ENCODE measurements at regions not wholly inside any gene's neighbourhood (a gene's known extent, or its start where the extent isn't known, plus 50 kb on each side); places are given as distances from the start of the nearest gene placed in this dataset.

- DNase-seq (ENCODE audit: extremely low read depth, low read depth) = no peak
These were observed 396.7 kb downstream of the RFC3 start for GRCh38 chr13:34214686-34215085.

GRCh38 chr13:34216256-34216655, 398.3 kb downstream of the RFC3 start:
- DNase-seq (ENCODE audit: extremely low read depth, low read depth) = no peak

GRCh38 chr13:34217343-34218025, 399.5 kb downstream of the RFC3 start:
- no peak for DNase-seq (ENCODE audit: extremely low read depth, low read depth)

- no peak for DNase-seq (ENCODE audit: extremely low read depth, low read depth)
These were observed 406.0 kb downstream of the RFC3 start for GRCh38 chr13:34223984-34224383.

GRCh38 chr13:34224877-34225276, 406.9 kb downstream of the RFC3 start:
- no peak for DNase-seq (ENCODE audit: extremely low read depth, low read depth)

GRCh38 chr13:34230271-34230670, 412.3 kb downstream of the RFC3 start:
- no peak for DNase-seq (ENCODE audit: extremely low read depth, low read depth)

DNA sequence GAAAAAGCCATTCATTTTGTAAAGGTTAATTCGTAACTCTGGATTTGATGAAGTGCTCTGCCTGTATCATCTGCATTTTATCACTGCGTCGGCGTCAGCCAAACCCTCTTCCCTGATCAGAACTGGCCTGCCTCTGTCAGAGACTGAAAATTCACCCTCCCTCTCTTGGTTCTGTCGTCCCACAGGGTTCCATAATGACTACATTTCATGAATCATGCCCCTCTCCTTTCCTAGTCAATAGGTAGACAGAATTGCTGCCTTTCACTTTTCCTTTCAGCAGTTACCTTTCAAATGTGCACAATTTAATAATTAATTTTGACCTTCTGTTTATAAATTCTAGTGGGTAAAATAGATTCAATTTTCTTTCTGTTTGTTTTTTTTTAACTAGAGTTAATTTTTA, 423.4 kb downstream of the RFC3 start:
- no peak for DNase-seq (ENCODE audit: extremely low read depth, low read depth)

DNA sequence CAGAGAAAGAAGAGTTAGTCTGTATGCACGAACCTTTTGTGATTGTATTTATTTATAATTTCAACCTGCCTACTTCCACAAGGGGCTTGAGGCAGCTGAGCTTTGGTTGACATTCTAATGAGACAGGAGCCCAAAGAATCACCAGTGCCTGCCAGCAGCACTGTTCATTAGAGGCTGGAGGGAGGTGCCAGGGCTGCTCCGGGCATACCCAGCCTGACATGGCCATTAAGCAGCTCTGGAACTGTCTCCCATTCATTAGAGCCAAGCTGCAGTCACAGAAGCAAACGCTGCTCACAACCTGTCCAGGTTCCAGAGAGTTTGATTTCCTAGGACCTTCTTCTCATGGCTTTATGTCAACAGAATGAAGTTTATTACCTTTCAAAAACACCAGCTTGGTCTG, 425.5 kb downstream of the RFC3 start:
- DNase-seq (ENCODE audit: extremely low read depth, low read depth) = no peak

DNA sequence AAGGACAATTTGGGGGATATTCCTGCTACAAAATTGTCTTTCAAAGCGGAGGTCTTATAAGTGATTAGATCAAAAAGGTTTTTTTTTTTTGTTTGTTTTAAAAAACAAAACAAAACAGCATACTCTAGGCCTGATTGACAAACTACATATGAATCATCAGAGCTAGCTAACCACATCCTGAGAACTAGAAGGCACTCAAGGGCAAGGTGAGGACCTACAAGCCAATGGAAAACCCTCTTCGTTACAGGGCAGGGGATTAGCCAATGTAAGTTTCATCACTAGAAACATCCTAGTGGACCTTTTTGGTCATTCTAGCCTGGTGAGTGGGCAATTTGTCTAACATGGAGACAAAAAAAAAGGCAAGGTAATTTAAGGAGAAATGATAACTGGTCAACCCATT, 428.6 kb downstream of the RFC3 start:
- no peak for DNase-seq (ENCODE audit: extremely low read depth, low read depth)

GRCh38 chr13:34247596-34247995, 429.6 kb downstream of the RFC3 start:
- no peak for DNase-seq (ENCODE audit: extremely low read depth, low read depth)

- DNase-seq (ENCODE audit: extremely low read depth, low read depth) = no peak
These were observed 431.6 kb downstream of the RFC3 start for GRCh38 chr13:34249546-34250039.

DNA sequence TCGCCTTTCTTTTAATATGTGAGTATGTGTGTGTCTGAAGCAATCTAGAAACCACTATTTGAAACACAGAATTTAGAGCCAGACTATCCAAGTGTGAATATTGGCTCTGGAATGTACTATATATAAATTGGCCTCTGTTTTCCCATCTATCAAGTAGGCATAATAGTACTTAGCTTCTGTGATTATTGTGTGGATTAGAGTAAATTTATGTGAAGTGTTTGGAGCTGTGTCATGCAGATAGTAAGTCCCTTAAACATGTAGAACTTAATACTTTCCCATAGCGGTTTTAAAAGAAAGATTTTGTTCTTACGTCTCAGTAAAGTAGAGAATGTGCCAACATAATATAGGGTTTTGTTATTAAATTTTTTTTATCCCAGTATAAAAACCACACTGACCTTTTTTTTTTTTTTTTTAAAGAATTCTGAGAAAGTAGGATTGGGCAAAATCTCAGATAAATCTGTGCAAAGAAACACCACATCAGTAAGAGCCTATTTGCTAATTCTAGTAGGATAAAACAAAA, 432.3 kb downstream of the RFC3 start:
- DNase-seq (ENCODE audit: extremely low read depth, low read depth) = no peak

- DNase-seq (ENCODE audit: extremely low read depth, low read depth) = no peak
These were observed 436.4 kb downstream of the RFC3 start for GRCh38 chr13:34254366-34254765.

DNA sequence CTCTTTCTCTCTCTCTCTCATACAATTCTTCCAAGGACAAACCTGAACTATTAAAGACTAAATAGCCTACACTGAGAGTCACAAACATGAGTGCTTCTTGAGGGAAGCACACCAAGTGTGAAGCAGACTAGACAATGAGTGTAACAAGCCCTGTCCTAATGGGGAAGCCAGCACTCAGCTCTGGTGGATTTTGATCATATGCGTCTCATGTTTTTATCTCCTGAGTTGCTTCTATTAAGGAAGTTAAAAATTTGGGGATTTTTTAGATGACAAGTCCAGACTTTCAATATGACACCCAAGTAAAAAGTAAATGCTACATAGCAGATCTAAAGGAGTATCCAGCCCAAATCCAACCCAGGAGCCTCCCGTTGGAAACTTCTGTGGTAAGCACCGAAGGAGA, 437.8 kb downstream of the RFC3 start:
- DNase-seq (ENCODE audit: extremely low read depth, low read depth) = no peak

- no peak for DNase-seq (ENCODE audit: extremely low read depth, low read depth)
These were observed 438.3 kb downstream of the RFC3 start for GRCh38 chr13:34256236-34256635.

DNA sequence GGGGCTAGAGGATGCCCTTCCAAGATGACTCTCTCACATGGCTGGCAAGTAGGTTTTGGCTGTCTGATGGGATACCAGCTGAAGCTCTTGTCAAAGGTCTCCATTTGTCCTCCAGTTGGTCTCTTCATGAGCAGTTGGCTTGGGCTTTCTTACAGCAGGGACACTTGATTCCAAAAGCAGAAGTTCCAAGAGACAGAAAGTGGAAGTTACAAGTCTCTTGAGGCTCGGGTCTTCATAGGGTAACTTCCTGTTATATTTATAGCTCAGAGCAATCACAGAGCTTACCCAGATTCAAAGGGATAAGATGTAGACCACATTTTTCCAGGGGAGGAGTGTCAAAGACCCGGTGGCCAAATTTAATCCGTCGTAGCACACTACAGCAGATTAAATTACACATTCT, 440.0 kb downstream of the RFC3 start:
- DNase-seq (ENCODE audit: extremely low read depth, low read depth) = no peak

GRCh38 chr13:34258646-34259386, 440.9 kb downstream of the RFC3 start:
- no peak for DNase-seq (ENCODE audit: extremely low read depth, low read depth)

DNA sequence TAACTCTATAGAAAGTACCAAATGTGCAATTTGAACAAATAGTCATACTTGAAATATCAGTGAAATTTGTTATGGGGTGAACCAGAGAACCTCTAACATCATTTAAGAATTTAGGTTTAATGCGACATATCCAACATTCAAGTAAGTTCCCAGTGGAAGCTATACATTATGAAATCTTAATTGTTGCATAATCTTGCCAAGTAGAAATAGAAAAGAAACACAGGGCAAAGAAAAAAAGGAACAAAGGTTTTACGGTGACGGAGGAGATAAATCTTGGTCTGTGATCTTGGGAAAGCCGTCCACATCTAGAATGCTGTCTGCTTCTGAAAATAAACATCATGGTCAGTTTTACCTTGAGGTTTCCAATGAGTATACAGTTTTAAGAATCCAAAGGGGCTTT, 445.7 kb downstream of the RFC3 start:
- no peak for DNase-seq (ENCODE audit: extremely low read depth, low read depth)

DNA sequence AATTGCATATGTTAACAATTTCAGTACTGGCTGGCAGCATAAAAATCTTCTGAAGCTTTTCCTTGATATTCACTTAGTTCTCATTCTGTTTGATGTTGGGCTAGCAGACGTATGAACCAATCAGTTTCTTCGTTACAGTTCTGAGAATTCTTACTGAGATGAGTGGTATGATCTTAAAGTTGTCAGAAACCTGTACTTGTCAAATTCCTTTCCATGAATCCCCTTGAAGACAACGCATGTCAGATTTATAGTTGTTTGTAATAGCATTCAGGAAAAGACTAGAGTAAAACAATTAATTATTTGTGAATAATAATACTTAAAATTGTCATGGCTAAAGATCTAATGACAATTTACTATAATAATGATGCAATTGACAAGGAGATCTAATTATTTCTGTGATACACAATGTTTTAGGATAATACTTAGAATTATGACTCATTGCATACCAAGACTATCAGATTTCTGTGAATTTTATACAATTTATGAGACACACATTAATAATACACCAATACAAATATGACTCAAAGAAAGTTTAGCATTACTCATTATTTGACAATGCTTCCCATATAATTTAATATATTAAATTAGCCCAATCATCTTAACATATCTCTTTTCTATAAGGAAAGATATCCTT, 447.2 kb downstream of the RFC3 start:
- no peak for DNase-seq (ENCODE audit: extremely low read depth, low read depth)

- no peak for DNase-seq (ENCODE audit: extremely low read depth, low read depth)
These were observed 458.8 kb downstream of the RFC3 start for GRCh38 chr13:34276764-34277163.

DNA sequence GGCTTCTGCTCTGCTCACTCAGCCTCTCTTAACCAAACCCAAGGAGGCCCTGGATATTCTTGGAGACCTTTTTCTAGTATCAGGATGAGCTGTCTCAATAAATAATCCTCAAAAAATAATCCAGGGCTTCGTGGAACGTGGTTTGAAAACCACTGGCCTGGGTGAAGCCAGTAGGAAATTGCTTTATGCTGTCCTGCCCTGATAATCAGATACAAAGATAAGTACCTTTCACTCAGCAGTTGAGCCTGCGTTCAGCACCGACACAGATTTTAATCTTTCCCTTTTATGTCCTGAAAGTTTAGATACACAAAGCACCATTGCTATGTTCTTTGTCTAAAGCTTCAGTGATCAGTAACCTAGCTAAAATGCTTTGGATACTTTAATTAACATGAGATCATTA, 460.0 kb downstream of the RFC3 start:
- no peak for DNase-seq (ENCODE audit: extremely low read depth, low read depth)

DNA sequence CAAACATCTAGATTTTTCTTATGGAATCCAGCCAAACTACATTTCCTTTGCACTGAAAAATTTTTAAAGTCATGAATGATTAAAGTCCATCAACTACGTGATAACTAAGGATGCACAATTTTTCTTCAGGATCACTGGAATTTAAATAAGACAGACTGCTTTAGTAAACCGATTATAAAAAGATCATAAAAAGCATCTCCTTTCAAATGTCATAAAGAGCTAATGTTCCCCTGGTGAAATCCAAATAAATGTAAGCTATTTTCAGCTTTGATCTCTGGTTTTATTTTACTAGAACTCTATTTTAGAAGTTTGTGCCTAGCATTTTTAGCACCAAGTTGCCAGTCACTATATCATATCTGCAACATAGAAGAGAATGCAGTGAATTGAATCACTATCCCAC, 460.8 kb downstream of the RFC3 start:
- no peak for DNase-seq (ENCODE audit: extremely low read depth, low read depth)

Data from NCI-H460 (cell line).